Small intestine (tissue), 7 donors: ENCODE measurements at regions not wholly inside any gene's neighbourhood (a gene's known extent, or its start where the extent isn't known, plus 50 kb on each side); places are given as distances from the start of the nearest gene placed in this dataset.

ENCODE experiments used
- DNase-seq, 2 donors: peaks; one replicate each; pipeline versions ENCODE4 v3.0.0 to v3.0.0-alpha.2; 2013
- FAIRE-seq: peaks from 2 replicates; lab custom pipeline; 2012; peaks lifted over from hg19 to GRCh38; lab: Jason Lieb, UNC
- H3K27ac ChIP-seq, 3 donors: one replicate each; pipeline ENCODE4 v1.5.1; 2013; ENCODE audit warnings: low read length in 2 of 3, mild to moderate bottlenecking in 2 of 3, control low read depth in 1 of 3, inconsistent platforms in 1 of 3, low read depth in 1 of 3, moderate library complexity in 1 of 3
- H3K27me3 ChIP-seq, 3 donors: one replicate each; pipeline ENCODE4 v1.6.1; 2013; ENCODE audit warnings: low read length in 3 of 3, inconsistent platforms in 1 of 3; ENCODE audit not compliant: control insufficient read depth in 3 of 3, insufficient read depth in 3 of 3
- H3K36me3 ChIP-seq, 3 donors: one replicate each; pipeline ENCODE4 v1.6.1; 2013; ENCODE audit warnings: low read length in 3 of 3, inconsistent platforms in 1 of 3, low read depth in 1 of 3, mild to moderate bottlenecking in 1 of 3, moderate library complexity in 1 of 3; ENCODE audit not compliant: control insufficient read depth in 3 of 3, insufficient read depth in 2 of 3
- H3K4me1 ChIP-seq, 3 donors: one replicate each; pipeline ENCODE4 v1.6.1; 2013; ENCODE audit warnings: low read length in 2 of 3, inconsistent platforms in 1 of 3, low read depth in 1 of 3, mild to moderate bottlenecking in 1 of 3, moderate library complexity in 1 of 3; ENCODE audit not compliant: control insufficient read depth in 3 of 3, insufficient read depth in 2 of 3
- H3K4me3 ChIP-seq, 3 donors: one replicate each; pipeline ENCODE4 v1.5.1; 2013; ENCODE audit warnings: low read length in 3 of 3, control low read depth in 1 of 3, inconsistent platforms in 1 of 3, low read depth in 1 of 3, mild to moderate bottlenecking in 1 of 3, moderate library complexity in 1 of 3
- H3K9me3 ChIP-seq, 2 donors: one replicate each; pipeline ENCODE4 v1.6.1; 2013; ENCODE audit warnings: low read depth in 1 of 2, low read length in 1 of 2; ENCODE audit not compliant: control insufficient read depth in 2 of 2, insufficient read depth in 1 of 2
- WGBS, 3 donors: extraction: QIAGEN DNeasy Blood & Tissue Kit; methylation state at CpG; one replicate each; pipeline ENCODE4 v1.1.7; 2013; 5-methylcytosine and 5-hydroxymethylcytosine counted together
- donor health status: healthy with polysubstance abuse.
- donor health status: control.
- donor health status: control.
- donor health status: Bipolar disorder and iron deficiency.
- donor health status: healthy.

GRCh38 chr4:79022529-79022928 is 83.3 kb upstream of the PAQR3 start:
- FAIRE-seq: no peak
- 87 to 89% (median 89%) methylated on average over 9 of the region's 9 CpGs for WGBS, 3 donors

GRCh38 chr4:79017481-79017880 is 78.2 kb upstream of the PAQR3 start:
- no peak overlapping the region for H3K27ac ChIP-seq
- no peaks in the 10 kb centered on the region for H3K27me3 ChIP-seq
- no peaks in the 10 kb centered on the region for H3K36me3 ChIP-seq
- DNase-seq (no peak), FAIRE-seq (no peak)
- H3K9me3 ChIP-seq: no peaks in the 10 kb centered on the region
- no peak overlapping the region for H3K4me3 ChIP-seq
- WGBS, 3 donors: 23 to 50% (median 38%) methylated on average over 1 of the region's 1 CpG
- H3K4me1 ChIP-seq: no peaks in the 10 kb centered on the region

More at GRCh38 chr4:79022529-79022928, 83.3 kb upstream of the PAQR3 start:
- no peak overlapping the region for H3K27ac ChIP-seq
- no peaks in the 10 kb centered on the region for H3K9me3 ChIP-seq
- no peak overlapping the region for H3K4me3 ChIP-seq
- H3K27me3 ChIP-seq: no peaks in the 10 kb centered on the region
- no peaks in the 10 kb centered on the region for H3K36me3 ChIP-seq
- DNase-seq: no peak
- no peaks in the 10 kb centered on the region for H3K4me1 ChIP-seq

DNA sequence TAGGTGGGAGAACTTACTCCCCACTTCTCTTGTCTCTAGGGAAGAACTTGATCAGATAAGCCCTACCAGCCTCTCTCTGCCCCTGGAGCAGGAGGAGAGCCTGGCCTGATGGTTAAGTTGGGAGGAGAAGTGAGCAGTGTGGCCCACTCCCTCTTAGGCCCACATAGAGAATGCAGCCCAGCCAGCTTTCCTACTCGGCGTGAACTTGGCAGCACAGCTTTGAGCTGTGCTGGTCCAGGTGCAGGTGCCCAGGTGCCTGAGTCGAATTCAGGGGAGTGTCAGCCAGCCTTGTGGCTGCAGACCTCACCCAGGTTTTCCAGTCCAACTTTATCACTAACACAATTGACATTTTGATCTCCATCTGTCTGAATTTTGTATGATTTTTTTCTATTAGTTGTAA is 77.6 kb upstream of the PAQR3 start:
- DNase-seq (no peak), FAIRE-seq (no peak)
- Histone ChIP-seq H3K4me1 (no peaks in the 10 kb centered on the region), H3K27me3 (no peaks in the 10 kb centered on the region), H3K4me3 (no peak overlapping the region), H3K36me3 (no peaks in the 10 kb centered on the region), H3K9me3 (no peaks in the 10 kb centered on the region), H3K27ac (no peak overlapping the region)
- WGBS, 3 donors: 34 to 69% (median 58%) methylated on average over 3 of the region's 3 CpGs

GRCh38 chr4:79015411-79015810 is 76.2 kb upstream of the PAQR3 start:
- no peaks in the 10 kb centered on the region for H3K9me3 ChIP-seq
- no peak for DNase-seq
- FAIRE-seq: no peak
- H3K27me3 ChIP-seq: no peaks in the 10 kb centered on the region
- no peak overlapping the region for H3K27ac ChIP-seq
- H3K4me3 ChIP-seq: no peak overlapping the region
- H3K36me3 ChIP-seq: no peaks in the 10 kb centered on the region
- 87 to 89% (median 89%) methylated on average over 2 of the region's 2 CpGs for WGBS, 3 donors
- no peaks in the 10 kb centered on the region for H3K4me1 ChIP-seq

GRCh38 chr4:79014230-79014629 is 75.0 kb upstream of the PAQR3 start:
- no peak for FAIRE-seq
- no peak overlapping the region for H3K27ac ChIP-seq
- no peak overlapping the region for H3K4me3 ChIP-seq
- H3K36me3 ChIP-seq: no peaks in the 10 kb centered on the region
- H3K9me3 ChIP-seq: no peaks in the 10 kb centered on the region
- DNase-seq: no peak
- H3K4me1 ChIP-seq: no peaks in the 10 kb centered on the region
- no peaks in the 10 kb centered on the region for H3K27me3 ChIP-seq
- WGBS, 3 donors: 76 to 90% (median 85%) methylated on average over 3 of the region's 3 CpGs

- no peak overlapping the region for H3K4me3 ChIP-seq
- no peak overlapping the region for H3K27ac ChIP-seq
- FAIRE-seq: no peak
- no peaks in the 10 kb centered on the region for H3K27me3 ChIP-seq
- no peaks in the 10 kb centered on the region for H3K9me3 ChIP-seq
- no peaks in the 10 kb centered on the region for H3K36me3 ChIP-seq
- 62 to 80% (median 76%) methylated on average over 3 of the region's 3 CpGs for WGBS, 3 donors
- DNase-seq: no peak
- H3K4me1 ChIP-seq: no peaks in the 10 kb centered on the region
Measured at GRCh38 chr4:79013756-79014155, 74.5 kb upstream of the PAQR3 start.

GRCh38 chr4:78990938-78991810 is 51.9 kb upstream of the PAQR3 start:
- Histone ChIP-seq H3K4me3 (no peak overlapping the region), H3K36me3 (no peaks in the 10 kb centered on the region), H3K9me3 (no peaks in the 10 kb centered on the region), H3K4me1 (no peaks in the 10 kb centered on the region), H3K27ac (no peak overlapping the region), H3K27me3 (no peaks in the 10 kb centered on the region)
- WGBS, 3 donors: 67 to 78% (median 75%) methylated on average over 4 of the region's 4 CpGs
- FAIRE-seq: no peak
- DNase-seq: no peak

DNA sequence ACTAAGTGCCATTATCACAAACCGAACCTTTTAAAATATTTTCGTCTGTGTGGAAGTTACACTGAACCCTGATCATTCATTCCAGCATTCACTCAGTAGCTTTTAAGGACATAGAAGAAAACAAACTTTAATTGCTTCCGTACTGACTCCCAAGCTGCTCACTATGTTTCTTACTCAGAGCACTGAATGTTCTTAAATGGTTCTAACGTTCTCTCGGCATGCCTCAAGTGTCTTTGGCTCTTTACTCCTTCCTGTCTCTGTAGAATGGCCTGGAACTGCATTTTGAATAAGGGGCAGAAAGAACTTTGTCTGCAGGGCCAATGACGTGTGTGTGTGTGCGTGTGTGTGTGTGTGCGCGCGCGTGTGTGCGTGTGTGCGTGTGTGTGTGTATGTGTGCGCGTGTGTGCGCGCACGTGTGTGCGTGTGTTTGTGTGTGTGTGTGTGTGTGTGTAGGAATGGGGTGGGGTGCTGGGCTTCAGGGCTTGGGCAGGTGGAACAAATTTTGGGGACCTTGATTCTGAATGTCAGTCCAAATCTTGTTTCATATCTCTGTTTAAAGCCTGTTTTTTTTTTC is 50.5 kb upstream of the PAQR3 start:
- no peak overlapping the region for H3K4me3 ChIP-seq
- WGBS, 3 donors: 72 to 79% (median 77%) methylated on average over 19 of the region's 19 CpGs
- DNase-seq: no peak

More for the DNA sequence above, 50.5 kb upstream of the PAQR3 start:
- H3K27me3 ChIP-seq: no peaks in the 10 kb centered on the region
- no peaks in the 10 kb centered on the region for H3K4me1 ChIP-seq
- no peak overlapping the region for H3K27ac ChIP-seq
- H3K36me3 ChIP-seq: no peaks in the 10 kb centered on the region
- no peak for FAIRE-seq
- no peaks in the 10 kb centered on the region for H3K9me3 ChIP-seq
